H1 (cell line): ENCODE measurements at regions not wholly inside any gene's neighbourhood (a gene's known extent, or its start where the extent isn't known, plus 50 kb on each side); places are given as distances from the start of the nearest gene placed in this dataset.

Experiments used
- CTCF ChIA-PET: fragments of 300-600 bp; sonication (Branson Sonifier 250); formaldehyde crosslinking; loops from one replicate; lab custom pipeline; 2021; ENCODE audit not compliant: partially characterized antibody; lab: Charles Lee
- POLR2A ChIA-PET: fragments of 300-600 bp; sonication (Branson Sonifier 250); formaldehyde crosslinking; loops from one replicate; lab custom pipeline; 2021; ENCODE audit warnings: inconsistent platforms; ENCODE audit not compliant: partially characterized antibody; lab: Charles Lee
- DNase-seq, 2 experiments: peaks; one replicate each; pipeline versions ENCODE4 v3.0.0 to v3.0.0-alpha.2; 2010 to 2022; ENCODE audit warnings: low spot score in 2 of 2, low read depth in 1 of 2, mixed read lengths in 1 of 2
- FAIRE-seq: peaks from 2 replicates; lab custom pipeline; 2011; peaks lifted over from hg19 to GRCh38; lab: Jason Lieb, UNC
- H2AFZ ChIP-seq: 2 replicates; pipeline ENCODE4 v1.8.1; 2012; ENCODE audit warnings: low read length, inconsistent platforms
- H2AK5ac ChIP-seq: 2 replicates; pipeline ENCODE4 v1.6.1; 2013; ENCODE audit warnings: low read depth, low read length
- H2BK120ac ChIP-seq: replicated peaks from 2 replicates; pipeline ENCODE3; 2013; ENCODE audit warnings: low read depth, low read length, inconsistent platforms
- H2BK12ac ChIP-seq: 2 replicates; pipeline ENCODE4 v1.6.1; 2013; ENCODE audit warnings: low read depth, low read length
- H2BK15ac ChIP-seq: 2 replicates; pipeline ENCODE4 v1.6.1; 2013; ENCODE audit warnings: low read length
- H2BK20ac ChIP-seq: 2 replicates; pipeline ENCODE4 v1.6.1; 2013; ENCODE audit warnings: low read length
- H2BK5ac ChIP-seq: 2 replicates; pipeline ENCODE4 v1.6.1; 2013; ENCODE audit warnings: low read depth, low read length
- H3K14ac ChIP-seq: 2 replicates; pipeline ENCODE4 v1.6.1; 2013; ENCODE audit warnings: inconsistent platforms; ENCODE audit not compliant: insufficient read length
- H3K18ac ChIP-seq: 2 replicates; pipeline ENCODE4 v1.6.1; 2013; ENCODE audit warnings: low read length; ENCODE audit errors: extremely low read depth
- H3K23ac ChIP-seq: 2 replicates; pipeline ENCODE4 v1.6.1; 2013; ENCODE audit warnings: inconsistent platforms; ENCODE audit not compliant: insufficient read length
- H3K23me2 ChIP-seq: 2 replicates; pipeline ENCODE4 v1.6.1; 2013; ENCODE audit warnings: low read depth, low read length
- H3K27ac ChIP-seq: 2 replicates; pipeline ENCODE4 v1.6.1; 2011; ENCODE audit warnings: low read depth, low read length, inconsistent platforms
- H3K27me3 ChIP-seq, 4 experiments: replicated peaks in 1 of 4; 1 replicate in 1 of 4; 2 replicates in 3 of 4; pipeline versions ENCODE4 v1.6.1 to v1.8.1; 2011 to 2013; ENCODE audit warnings: low read length in 3 of 4, mild to moderate bottlenecking in 3 of 4, inconsistent platforms in 2 of 4, mixed read lengths in 2 of 4, moderate library complexity in 1 of 4; ENCODE audit not compliant: control insufficient read depth in 3 of 4, insufficient read depth in 3 of 4; ENCODE audit errors: extremely low read depth in 1 of 4
- H3K36me3 ChIP-seq, 4 experiments: 2 replicates each; pipeline versions ENCODE4 v1.6.1 to v1.8.1; 2011 to 2013; ENCODE audit warnings: mild to moderate bottlenecking in 4 of 4, low read length in 3 of 4, moderate library complexity in 2 of 4, control low read depth in 1 of 4, inconsistent platforms in 1 of 4; ENCODE audit not compliant: insufficient read depth in 4 of 4, control insufficient read depth in 2 of 4
- H3K4ac ChIP-seq: replicated peaks from 2 replicates; pipeline ENCODE3; 2013; ENCODE audit warnings: low read length, low read depth, mixed read lengths, inconsistent platforms; ENCODE audit not compliant: insufficient read length
- H3K4me1 ChIP-seq, 4 experiments: replicated peaks in 1 of 4; 1 replicate in 1 of 4; 2 replicates in 3 of 4; pipeline versions ENCODE4 v1.6.1 to v1.8.1; 2011 to 2013; ENCODE audit warnings: low read length in 3 of 4, inconsistent platforms in 2 of 4, mixed read lengths in 1 of 4; ENCODE audit not compliant: insufficient read depth in 4 of 4, control insufficient read depth in 3 of 4
- H3K4me2 ChIP-seq, 2 experiments: 2 replicates each; pipeline versions ENCODE4 v1.6.1 to v1.8.1; 2011 to 2013; ENCODE audit warnings: low read depth in 2 of 2, low read length in 2 of 2, control low read depth in 1 of 2, inconsistent platforms in 1 of 2, mild to moderate bottlenecking in 1 of 2; ENCODE audit not compliant: insufficient read depth in 1 of 2
- H3K4me3 ChIP-seq, 4 experiments: fragments of 200-600, 300-600 bp in 1 of 4; sonication (generic), shearing (Covaris generic), sonication (Bioruptor Twin) in 1 of 4; 2 replicates each; pipeline versions ENCODE4 v1.5.1 to v1.8.1; 2011 to 2016; ENCODE audit warnings: low read length in 4 of 4, low read depth in 3 of 4, control low read depth in 2 of 4, inconsistent platforms in 2 of 4, mild to moderate bottlenecking in 2 of 4, mixed read lengths in 1 of 4, moderate library complexity in 1 of 4; ENCODE audit not compliant: insufficient read depth in 2 of 4; ENCODE audit errors: extremely low read depth in 1 of 4
- H3K56ac ChIP-seq: replicated peaks from 2 replicates; pipeline ENCODE3; 2013; ENCODE audit warnings: low read depth, mild to moderate bottlenecking, mixed read lengths, low read length, inconsistent platforms; ENCODE audit not compliant: insufficient read length
- H3K79me1 ChIP-seq: 2 replicates; pipeline ENCODE4 v1.6.1; 2013; ENCODE audit warnings: low read depth, low read length, control low read depth
- H3K79me2 ChIP-seq, 2 experiments: 2 replicates each; pipeline versions ENCODE4 v1.6.1 to v1.8.1; 2012 to 2013; ENCODE audit warnings: low read length in 2 of 2, mild to moderate bottlenecking in 2 of 2, inconsistent platforms in 1 of 2; ENCODE audit not compliant: insufficient read depth in 2 of 2, control insufficient read depth in 1 of 2
- H3K9ac ChIP-seq, 4 experiments: replicated peaks in 1 of 4; 1 replicate in 1 of 4; 2 replicates in 3 of 4; pipeline versions ENCODE4 v1.6.1 to v1.8.1; 2011 to 2013; ENCODE audit warnings: low read depth in 3 of 4, low read length in 3 of 4, control low read depth in 2 of 4, mild to moderate bottlenecking in 2 of 4, moderate library complexity in 2 of 4, inconsistent platforms in 1 of 4; ENCODE audit errors: extremely low read depth in 1 of 4
- H3K9me3 ChIP-seq, 2 experiments: 2 replicates each; pipeline versions ENCODE4 v1.6.1 to v1.8.1; 2012 to 2013; ENCODE audit warnings: mild to moderate bottlenecking in 2 of 2, moderate library complexity in 2 of 2, control low read depth in 1 of 2, inconsistent platforms in 1 of 2, low read depth in 1 of 2, low read length in 1 of 2, mixed read lengths in 1 of 2; ENCODE audit not compliant: insufficient read depth in 2 of 2
- H4K20me1 ChIP-seq, 2 experiments: replicated peaks in 1 of 2; 2 replicates each; pipeline versions ENCODE3 to v1.8.1; 2011 to 2013; ENCODE audit warnings: inconsistent platforms in 2 of 2, low read length in 2 of 2, mild to moderate bottlenecking in 1 of 2; ENCODE audit not compliant: insufficient read depth in 2 of 2, control insufficient read depth in 1 of 2
- H4K5ac ChIP-seq: 2 replicates; pipeline ENCODE4 v1.6.1; 2013; ENCODE audit warnings: low read length, low read depth, mixed read lengths, inconsistent platforms; ENCODE audit not compliant: insufficient read length
- H4K8ac ChIP-seq: 2 replicates; pipeline ENCODE4 v1.8.0; 2013; ENCODE audit warnings: mild to moderate bottlenecking, moderate library complexity, low read length, inconsistent platforms; ENCODE audit not compliant: insufficient read depth; ENCODE audit errors: extremely low read depth
- H4K91ac ChIP-seq: replicated peaks from 2 replicates; pipeline ENCODE3; 2013; ENCODE audit warnings: low read length, mixed read lengths, inconsistent platforms; ENCODE audit not compliant: insufficient read length
- ASH2L ChIP-seq: fragments of 200-600, 300-600 bp; sonication (generic); IDR thresholded peaks from one replicate; pipeline ENCODE4 v1.7.1; 2017; ENCODE audit warnings: low read length
- CBX5 ChIP-seq: fragments of 300-800, 300-1000 bp; sonication (generic); IDR thresholded peaks from 2 replicates; pipeline ENCODE4 v1.7.1; 2016; ENCODE audit warnings: antibody characterized with exemption, low read length, low read depth
- CHD1 ChIP-seq: IDR thresholded peaks from 2 replicates; pipeline ENCODE4 v1.6.1; 2012; ENCODE audit warnings: low read depth, low read length, improper control_type of control experiment
- EP300 ChIP-seq, 2 experiments: IDR thresholded peaks; 1 replicate in 1 of 2; 2 replicates in 1 of 2; pipeline ENCODE4 v1.6.1; 2011 to 2012; ENCODE audit warnings: low read depth in 2 of 2, low read length in 2 of 2, mild to moderate bottlenecking in 2 of 2, borderline replicate concordance in 1 of 2, inconsistent platforms in 1 of 2, moderate library complexity in 1 of 2
- GTF2F1 ChIP-seq: IDR thresholded peaks from 2 replicates; pipeline ENCODE4 v1.6.1; 2012; ENCODE audit warnings: low read depth, low read length, improper control_type of control experiment, borderline replicate concordance
- JUND ChIP-seq: IDR thresholded peaks from 2 replicates; pipeline ENCODE4 v1.6.1; 2011; ENCODE audit warnings: mild to moderate bottlenecking, improper control_type of control experiment, low read length
- KDM1A ChIP-seq: fragments of 200-600, 300-600 bp; sonication (generic); IDR thresholded peaks from 2 replicates; pipeline ENCODE4 v1.7.1; 2016; ENCODE audit warnings: mild to moderate bottlenecking, low read length, borderline replicate concordance
- RXRA ChIP-seq: IDR thresholded peaks from 2 replicates; pipeline ENCODE4 v1.6.1; 2011; ENCODE audit warnings: low read depth, mild to moderate bottlenecking, low read length, moderate library complexity; ENCODE audit not compliant: insufficient read depth
- SP4 ChIP-seq: IDR thresholded peaks from 2 replicates; pipeline ENCODE4 v1.6.1; 2012; ENCODE audit warnings: low read length, inconsistent platforms
- SUZ12 ChIP-seq: fragments of 200-600 bp; sonication (generic); IDR thresholded peaks from 2 replicates; pipeline ENCODE4 v1.6.1; 2012; ENCODE audit warnings: mild to moderate bottlenecking, inconsistent platforms, low read length, moderate library complexity, mixed read lengths
- TEAD4 ChIP-seq: IDR thresholded peaks from 2 replicates; pipeline ENCODE4 v1.6.1; 2012; ENCODE audit warnings: low read depth, low read length, inconsistent platforms, mixed read lengths
- WGBS, 2 experiments: shearing (Covaris generic) in 1 of 2; methylation state at CpG; one replicate each; pipeline versions ENCODE4 v1.1.6 to v1.1.7; 2013 to 2015; ENCODE audit warnings: low lambda C conversion rate in 2 of 2, mixed read lengths in 2 of 2, inconsistent platforms in 1 of 2, low coverage in 1 of 2, missing lambda C conversion rate in 1 of 2; ENCODE audit not compliant: insufficient replicate concordance in 2 of 2, insufficient coverage in 1 of 2, insufficient read length in 1 of 2; ENCODE audit errors: extremely low coverage in 1 of 2, missing lambda C conversion rate in 1 of 2; 5-methylcytosine and 5-hydroxymethylcytosine counted together
- TF ChIP-seq, protein P1 (sequence below): IDR thresholded peaks from 2 replicates; pipeline ENCODE4 v1.6.1; 2011; ENCODE audit warnings: low read length, improper control_type of control experiment
- TF ChIP-seq, protein P2 (sequence below): IDR thresholded peaks from 2 replicates; pipeline ENCODE4 v1.6.1; 2012; ENCODE audit warnings: low read length, inconsistent platforms

DNA sequence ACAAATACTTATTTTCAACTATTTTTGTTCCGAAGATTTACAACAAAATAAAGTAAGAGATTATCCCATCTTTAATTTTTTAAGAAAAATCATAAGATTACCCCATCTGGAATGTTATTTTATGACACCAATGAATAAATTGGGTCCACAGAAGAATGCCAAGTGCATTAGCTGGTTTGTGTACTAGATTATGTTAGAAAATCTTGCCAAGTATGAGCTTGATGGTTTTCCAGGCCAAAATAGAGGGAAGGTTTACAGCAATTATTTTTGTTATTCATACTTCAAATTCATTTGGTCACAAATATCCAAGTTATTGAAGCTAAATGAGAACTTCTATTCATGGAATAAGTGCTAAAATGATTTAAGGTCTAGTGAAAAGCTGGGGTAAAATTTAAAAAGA, 109.4 kb upstream of the DMRTA1 start:
- no peak overlapping the region for H2BK120ac ChIP-seq
- no peaks in the 10 kb centered on the region for H3K9me3 ChIP-seq
- H3K4me2 ChIP-seq, result no peak overlapping the region
- FAIRE-seq (no peak), DNase-seq (no peak)
- H3K14ac ChIP-seq, result no peak overlapping the region
- CTCF ChIA-PET, result no interaction called here
- H3K23ac ChIP-seq, result no peak overlapping the region
- H3K27ac ChIP-seq, result no peak overlapping the region
- H2BK15ac ChIP-seq, result no peak overlapping the region
- H3K18ac ChIP-seq, result no peak overlapping the region
- H3K23me2 ChIP-seq, result no peaks in the 10 kb centered on the region
- H3K79me1 ChIP-seq, result no peaks in the 10 kb centered on the region
- no peak overlapping the region for H4K5ac ChIP-seq
- 97% methylated on average over 1 of the region's 1 CpG; no CpG with 5 or more reads in 1 of the 2 experiments for WGBS, 2 experiments
- no peak overlapping the region for H3K4me3 ChIP-seq
- H2BK5ac ChIP-seq, result no peak overlapping the region
- POLR2A ChIA-PET, result no interaction called here
- H3K27me3 ChIP-seq, result no peaks in the 10 kb centered on the region
- no peaks in the 10 kb centered on the region for H3K4me1 ChIP-seq
- H2BK20ac ChIP-seq, result no peak overlapping the region
- no peak overlapping the region for H2AK5ac ChIP-seq
- H3K4ac ChIP-seq, result no peak overlapping the region
- no peak overlapping the region for H2AFZ ChIP-seq
- H2BK12ac ChIP-seq, result no peak overlapping the region
- H3K79me2 ChIP-seq, result no peaks in the 10 kb centered on the region
- H3K9ac ChIP-seq, result no peak overlapping the region
- no peaks in the 10 kb centered on the region for H3K36me3 ChIP-seq
- H4K91ac ChIP-seq, result no peak overlapping the region
- no peak overlapping the region for H4K8ac ChIP-seq
- H3K56ac ChIP-seq, result no peak overlapping the region
- H4K20me1 ChIP-seq, result no peaks in the 10 kb centered on the region
- no peak for TF ChIP-seq CBX5
- TF ChIP-seq, protein P1, sequence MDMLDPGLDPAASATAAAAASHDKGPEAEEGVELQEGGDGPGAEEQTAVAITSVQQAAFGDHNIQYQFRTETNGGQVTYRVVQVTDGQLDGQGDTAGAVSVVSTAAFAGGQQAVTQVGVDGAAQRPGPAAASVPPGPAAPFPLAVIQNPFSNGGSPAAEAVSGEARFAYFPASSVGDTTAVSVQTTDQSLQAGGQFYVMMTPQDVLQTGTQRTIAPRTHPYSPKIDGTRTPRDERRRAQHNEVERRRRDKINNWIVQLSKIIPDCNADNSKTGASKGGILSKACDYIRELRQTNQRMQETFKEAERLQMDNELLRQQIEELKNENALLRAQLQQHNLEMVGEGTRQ, result no peak
- no peak for TF ChIP-seq RXRA
- TF ChIP-seq, protein P2, sequence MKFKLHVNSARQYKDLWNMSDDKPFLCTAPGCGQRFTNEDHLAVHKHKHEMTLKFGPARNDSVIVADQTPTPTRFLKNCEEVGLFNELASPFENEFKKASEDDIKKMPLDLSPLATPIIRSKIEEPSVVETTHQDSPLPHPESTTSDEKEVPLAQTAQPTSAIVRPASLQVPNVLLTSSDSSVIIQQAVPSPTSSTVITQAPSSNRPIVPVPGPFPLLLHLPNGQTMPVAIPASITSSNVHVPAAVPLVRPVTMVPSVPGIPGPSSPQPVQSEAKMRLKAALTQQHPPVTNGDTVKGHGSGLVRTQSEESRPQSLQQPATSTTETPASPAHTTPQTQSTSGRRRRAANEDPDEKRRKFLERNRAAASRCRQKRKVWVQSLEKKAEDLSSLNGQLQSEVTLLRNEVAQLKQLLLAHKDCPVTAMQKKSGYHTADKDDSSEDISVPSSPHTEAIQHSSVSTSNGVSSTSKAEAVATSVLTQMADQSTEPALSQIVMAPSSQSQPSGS, result no peak
- no peak for TF ChIP-seq KDM1A
- no peak for TF ChIP-seq SP4
- TF ChIP-seq GTF2F1, result no peak
- no peak for TF ChIP-seq ASH2L
- TF ChIP-seq JUND, result no peak
- no peak for TF ChIP-seq TEAD4
- no peak for TF ChIP-seq SUZ12
- TF ChIP-seq EP300 (IDR thresholded peaks at IDR 0.05; ENCODE audit: borderline replicate concordance in 1 of 2, low read depth in 2 of 2, low read length in 2 of 2), result no peak
- TF ChIP-seq CHD1, result no peak
